Psoas muscle (tissue), 7 donors: ENCODE measurements at regions not wholly inside any gene's neighbourhood (a gene's known extent, or its start where the extent isn't known, plus 50 kb on each side); places are given as distances from the start of the nearest gene placed in this dataset.
"Not testable (repeated sequence)": the region's sequence is repeated elsewhere in the genome, so short reads cannot be mapped to it uniquely, and the experiment has no call there.

Experiments
- ATAC-seq, 4 donors: fragments of 200-7000 bp; cut with Tn5 transposase; one replicate each; pipeline ENCODE4 v1.9.1; 2020; ENCODE audit warnings: moderate library complexity in 3 of 4, mild to moderate bottlenecking in 2 of 4
- DNase-seq, 2 donors: peaks; one replicate each; pipeline ENCODE4 v3.0.0-alpha.2; 2020
- H3K27ac ChIP-seq: fragments of 200-600 bp; one replicate; pipeline ENCODE4 v1.8.0; 2022
- H3K27me3 ChIP-seq, 3 donors: fragments of 200-600 bp in 1 of 3; one replicate each; pipeline versions ENCODE4 v1.6.1 to v1.8.0; 2013 to 2022; ENCODE audit warnings: low read length in 2 of 3, mild to moderate bottlenecking in 2 of 3, moderate library complexity in 1 of 3; ENCODE audit not compliant: insufficient read depth in 3 of 3
- H3K36me3 ChIP-seq, 2 donors: fragments of 200-600 bp in 1 of 2; one replicate each; pipeline versions ENCODE4 v1.6.1 to v1.8.0; 2013 to 2022; ENCODE audit warnings: low read depth in 1 of 2, mild to moderate bottlenecking in 1 of 2, moderate library complexity in 1 of 2; ENCODE audit not compliant: insufficient read depth in 1 of 2
- H3K4me1 ChIP-seq: fragments of 200-600 bp; one replicate; pipeline ENCODE4 v1.8.0; 2022
- H3K4me3 ChIP-seq: fragments of 200-600 bp; one replicate; pipeline ENCODE4 v1.8.0; 2022; ENCODE audit warnings: mild to moderate bottlenecking
- H3K9me3 ChIP-seq: fragments of 200-600 bp; one replicate; pipeline ENCODE4 v1.8.0; 2022
- WGBS, 3 donors: extraction: QIAGEN DNeasy Blood & Tissue Kit; methylation state at CpG; one replicate each; pipeline versions ENCODE4 v1.1.6 to v1.1.7; 2013; 5-methylcytosine and 5-hydroxymethylcytosine counted together
- intact Hi-C, 2 donors: fragments of 100-400 bp; cut with DNase I; formaldehyde crosslinking; loops; one replicate each; pipeline versions ENCODE4 v1.11.0 to v1.14.2; 2022
- TF ChIP-seq, protein P1 (sequence below): fragments of 200-600 bp; IDR thresholded peaks from one replicate; pipeline ENCODE4 v1.8.0; 2022; ENCODE audit warnings: antibody characterized with exemption
- donor health status: healthy with polysubstance abuse.
- donor health status: DM: no; HTN: no; CAD: no; lungs with moderate emphysema.
- donor health status: Bipolar disorder and iron deficiency.
- donor health status: healthy.
- donor health status: DM: yes; HTN: yes; CAD: no.
- donor health status: DM: no; HTN: no; CAD: no.
- donor health status: DM: yes; HTN: yes; CAD: no.

- no peaks in the 10 kb centered on the region for H3K9me3 ChIP-seq
- intact Hi-C loops = no loop called here
- ATAC-seq = no peak
- no peaks in the 10 kb centered on the region for H3K36me3 ChIP-seq
- no peak for DNase-seq
- no peak overlapping the region for H3K4me3 ChIP-seq
- 62 to 70% (median 65%) methylated on average over 11 of the region's 11 CpGs for WGBS, 3 donors
- H3K27ac ChIP-seq = no peak overlapping the region
- H3K27me3 ChIP-seq = peaks cover 0 to 18% (median 3%) of the 10 kb centered on the region in 3 donors
- no peaks in the 10 kb centered on the region for H3K4me1 ChIP-seq
- TF ChIP-seq, protein P1, sequence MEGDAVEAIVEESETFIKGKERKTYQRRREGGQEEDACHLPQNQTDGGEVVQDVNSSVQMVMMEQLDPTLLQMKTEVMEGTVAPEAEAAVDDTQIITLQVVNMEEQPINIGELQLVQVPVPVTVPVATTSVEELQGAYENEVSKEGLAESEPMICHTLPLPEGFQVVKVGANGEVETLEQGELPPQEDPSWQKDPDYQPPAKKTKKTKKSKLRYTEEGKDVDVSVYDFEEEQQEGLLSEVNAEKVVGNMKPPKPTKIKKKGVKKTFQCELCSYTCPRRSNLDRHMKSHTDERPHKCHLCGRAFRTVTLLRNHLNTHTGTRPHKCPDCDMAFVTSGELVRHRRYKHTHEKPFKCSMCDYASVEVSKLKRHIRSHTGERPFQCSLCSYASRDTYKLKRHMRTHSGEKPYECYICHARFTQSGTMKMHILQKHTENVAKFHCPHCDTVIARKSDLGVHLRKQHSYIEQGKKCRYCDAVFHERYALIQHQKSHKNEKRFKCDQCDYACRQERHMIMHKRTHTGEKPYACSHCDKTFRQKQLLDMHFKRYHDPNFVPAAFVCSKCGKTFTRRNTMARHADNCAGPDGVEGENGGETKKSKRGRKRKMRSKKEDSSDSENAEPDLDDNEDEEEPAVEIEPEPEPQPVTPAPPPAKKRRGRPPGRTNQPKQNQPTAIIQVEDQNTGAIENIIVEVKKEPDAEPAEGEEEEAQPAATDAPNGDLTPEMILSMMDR = no peak
These were observed 158.3 kb upstream of the CACNA1E start for GRCh38 chr1:181324797-181325616.

DNA sequence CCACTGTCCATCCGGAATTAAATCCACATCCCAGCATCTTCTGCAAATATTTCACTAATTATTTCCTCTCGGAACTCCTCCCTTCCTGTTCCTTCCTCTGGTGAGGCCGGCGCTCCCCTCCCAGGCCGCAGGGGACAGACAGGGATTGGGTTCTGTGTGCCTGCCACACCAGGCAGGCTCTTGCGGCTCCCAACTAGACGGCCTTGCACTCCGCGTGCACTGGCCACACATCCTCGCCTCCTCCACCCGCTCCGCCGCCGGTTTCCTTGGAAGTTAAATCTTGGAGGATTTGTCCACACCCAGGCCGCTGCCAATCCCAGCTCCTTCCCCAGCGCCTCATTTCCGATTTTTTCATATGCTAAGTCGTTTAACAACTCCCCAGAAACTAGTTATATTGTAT lies 157.6 kb upstream of the CACNA1E start:
- H3K36me3 ChIP-seq, H3K4me3 ChIP-seq, H3K27ac ChIP-seq, ATAC-seq, DNase-seq, H3K4me1 ChIP-seq, H3K9me3 ChIP-seq, intact Hi-C loops: not testable (repeated sequence)
- 68 to 73% (median 69%) methylated on average over 18 of the region's 18 CpGs for WGBS, 3 donors
- peaks cover 0 to 11% (median 2%) of the 10 kb centered on the region in 3 donors for H3K27me3 ChIP-seq

DNA sequence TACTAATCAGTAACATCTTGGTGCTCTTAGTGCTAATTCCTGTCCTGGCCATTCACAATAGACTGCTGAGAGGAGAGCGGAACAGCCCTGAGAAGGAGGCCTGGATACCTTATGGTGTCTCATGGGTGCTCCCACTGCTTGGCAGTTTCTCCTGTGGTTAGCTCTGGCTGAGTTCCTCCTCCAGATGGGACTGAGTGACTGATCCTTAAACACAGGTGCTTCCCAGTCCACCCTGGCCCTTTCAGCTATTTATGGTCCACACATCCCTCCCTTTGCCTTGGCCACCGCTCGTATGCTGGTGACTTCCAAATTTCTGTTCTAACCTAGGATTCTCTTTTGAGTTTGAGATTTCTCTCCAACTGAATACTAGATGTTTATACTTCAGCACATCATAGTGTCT lies 157.0 kb upstream of the CACNA1E start:
- Histone ChIP-seq H3K36me3 (no peaks in the 10 kb centered on the region), H3K27ac (no peak overlapping the region), H3K4me3 (no peak overlapping the region), H3K27me3 (peaks cover 0 to 5% (median 2%) of the 10 kb centered on the region in 3 donors), H3K9me3 (no peaks in the 10 kb centered on the region), H3K4me1 (no peaks in the 10 kb centered on the region)
- 51 to 73% (median 67%) methylated on average over 3 of the region's 3 CpGs for WGBS, 3 donors
- ATAC-seq = no peak
- TF ChIP-seq, protein P1 = no peak
- DNase-seq = no peak
- intact Hi-C loops = no loop called here

DNA sequence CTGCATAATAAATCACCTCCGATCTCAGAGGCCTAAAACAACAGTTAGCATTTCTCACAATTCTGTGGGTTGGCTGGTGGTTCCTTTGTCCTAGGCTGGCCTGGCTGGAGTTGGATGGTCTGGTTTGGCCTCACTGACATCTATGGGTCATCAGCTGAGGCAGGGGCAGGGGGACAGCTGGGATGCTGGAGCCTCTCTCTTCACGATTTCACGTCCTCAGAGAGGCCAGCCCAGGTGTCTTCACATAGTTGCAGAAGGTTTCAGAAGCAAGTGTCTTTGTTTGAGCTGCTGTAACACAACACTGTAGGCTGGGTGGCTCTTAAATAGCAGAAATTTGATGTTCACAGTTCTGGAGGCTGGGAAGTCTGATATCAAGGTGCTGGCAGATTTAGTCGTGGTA lies 155.5 kb upstream of the CACNA1E start:
- Histone ChIP-seq H3K27me3 (peaks cover 0 to 4% (median 0%) of the 10 kb centered on the region in 3 donors), H3K4me1 (no peaks in the 10 kb centered on the region), H3K36me3 (no peaks in the 10 kb centered on the region), H3K9me3 (no peaks in the 10 kb centered on the region), H3K4me3 (no peak overlapping the region), H3K27ac (no peak overlapping the region)
- intact Hi-C loops = no loop called here
- no peak for DNase-seq
- 79 to 91% (median 87%) methylated on average over 4 of the region's 4 CpGs for WGBS, 3 donors
- TF ChIP-seq, protein P1 = no peak
- no peak for ATAC-seq

GRCh38 chr1:181334724-181335123 lies 148.6 kb upstream of the CACNA1E start:
- intact Hi-C loops = no loop called here
- WGBS, 3 donors = 94 to 97% (median 94%) methylated on average over 2 of the region's 2 CpGs
- peaks cover 7% of the 10 kb centered on the region for H3K9me3 ChIP-seq
- H3K4me3 ChIP-seq = no peak overlapping the region
- H3K4me1 ChIP-seq = no peaks in the 10 kb centered on the region
- no peaks in the 10 kb centered on the region for H3K36me3 ChIP-seq
- no peak for DNase-seq
- H3K27ac ChIP-seq = no peak overlapping the region
- no peak for ATAC-seq
- TF ChIP-seq, protein P1 = no peak
- no peaks in the 10 kb centered on the region for H3K27me3 ChIP-seq
